ENCODE measurements at regions not wholly inside any gene's neighbourhood (a gene's known extent, or its start where the extent isn't known, plus 50 kb on each side); places are given as distances from the start of the nearest gene placed in this dataset.

DNA sequence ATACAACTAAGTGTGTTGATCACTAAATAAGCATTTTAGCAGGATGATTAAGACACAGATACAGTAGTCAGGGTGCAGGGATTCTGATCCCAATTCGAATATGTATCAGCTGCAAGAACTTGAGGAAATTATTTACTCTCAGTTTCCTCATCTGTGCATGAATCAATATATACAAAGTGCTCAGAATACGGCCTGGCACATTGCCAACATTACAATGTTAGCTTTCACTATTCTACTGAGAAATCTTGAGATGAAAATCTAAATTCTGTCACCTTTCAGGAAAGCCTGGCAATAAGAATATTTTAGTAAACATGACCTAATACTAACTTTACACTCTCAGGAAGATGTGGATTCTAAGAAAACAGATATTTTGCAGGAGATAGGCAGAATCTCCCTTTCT is 1001.6 kb upstream of the IGFBP7 start:
- in situ Hi-C loops (cut with HindIII; ENCODE audit: extremely low pct_ligation_motif_present, low pct_unique_long_range_greater_than_20kb) (no loop called here), intact Hi-C loops (cut with micrococcal nuclease; ENCODE audit: unreplicated experiment) (no loop called here)
- Histone ChIP-seq H4K20me1 (ENCODE audit: insufficient read depth, low read length) (no peaks in the 10 kb centered on the region), H3K27ac (ENCODE audit: extremely low read length, insufficient read depth, low read length) (no peak overlapping the region), H3K36me3 (replicated peaks in 1 of 2; ENCODE audit: control insufficient read depth in 1 of 2, insufficient read depth in 2 of 2, low read length in 2 of 2) (no peaks in the 10 kb centered on the region), H3K27me3 (ENCODE audit: control insufficient read depth in 1 of 2, insufficient read depth in 2 of 2, low read length in 2 of 2) (no peaks in the 10 kb centered on the region), H2AFZ (ENCODE audit: low read length) (no peak overlapping the region), H3K9me3 (ENCODE audit: low read length) (peaks cover 55% of the 10 kb centered on the region), H3K4me2 (ENCODE audit: low read depth, low read length) (no peak overlapping the region), H3K79me2 (ENCODE audit: insufficient read depth, low read length) (no peaks in the 10 kb centered on the region), H3K4me1 (ENCODE audit: insufficient read depth, low read length) (no peaks in the 10 kb centered on the region), H3K9ac (ENCODE audit: insufficient read depth, low read depth, low read length) (no peak overlapping the region), H3K4me3 (replicated peaks in 1 of 3; ENCODE audit: insufficient read depth in 1 of 3, low read depth in 2 of 3, low read length in 3 of 3) (no peak overlapping the region)
- ATAC-seq (no peak), DNase-seq (ENCODE audit: low spot score) (no peak), FAIRE-seq (no peak)
- TF ChIP-seq ZNF589 (CRISPR knock-in tag; conservative IDR thresholded peaks at IDR 0.05), result no peak
- no peak for TF ChIP-seq ZNF143 (CRISPR knock-in tag; IDR thresholded peaks at IDR 0.05)
- no peak for TF ChIP-seq NFE2L2 (IDR thresholded peaks at IDR 0.05; ENCODE audit: low read length)
- peak; percentile 76; the same call in 1 of the 2 replicates for TF ChIP-seq LCORL (IDR thresholded peaks at IDR 0.05)
- no peak for TF ChIP-seq LCORL (CRISPR knock-in tag; IDR thresholded peaks at IDR 0.05)
- TF ChIP-seq MAFG (CRISPR knock-in tag; IDR thresholded peaks at IDR 0.05), result no peak
- no peak for TF ChIP-seq MAF1 (CRISPR knock-in tag; IDR thresholded peaks at IDR 0.05; ENCODE audit: borderline replicate concordance)
- no TSS peak for BruUV-seq (replicated peaks)
- WGBS (ENCODE audit: low lambda C conversion rate), result 3% methylated on average over 2 of the region's 2 CpGs
- ChIA-PET POLR2A (no interaction called here), CTCF (ENCODE audit: low intra/inter-chr PET ratio, low total read pairs) (no interaction called here)

DNA sequence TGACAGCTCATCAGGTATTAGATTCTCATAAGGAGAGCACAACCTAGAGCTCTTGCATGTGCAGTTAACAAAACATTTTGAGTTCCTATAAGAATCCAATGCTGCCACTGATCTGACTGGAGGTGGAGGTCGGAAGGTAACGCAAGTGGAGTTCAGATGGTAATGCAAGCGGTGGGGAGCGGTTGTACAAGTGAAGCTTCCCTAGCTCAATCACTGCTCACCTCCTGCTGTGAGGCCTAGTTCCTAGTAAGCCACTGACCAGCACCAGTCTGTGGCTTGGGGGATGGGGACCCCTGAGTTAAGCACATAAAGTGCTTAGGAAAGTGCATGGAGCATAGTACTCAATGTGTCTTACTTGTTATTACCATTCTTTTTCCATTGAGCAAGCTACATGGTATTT is 983.2 kb upstream of the IGFBP7 start:
- WGBS (ENCODE audit: low lambda C conversion rate), result 39% methylated on average over 4 of the region's 4 CpGs
- Histone ChIP-seq H3K4me3 (replicated peaks in 1 of 3; ENCODE audit: insufficient read depth in 1 of 3, low read depth in 2 of 3, low read length in 3 of 3) (no peak overlapping the region), H3K27me3 (ENCODE audit: control insufficient read depth in 1 of 2, insufficient read depth in 2 of 2, low read length in 2 of 2) (no peaks in the 10 kb centered on the region), H3K4me1 (ENCODE audit: insufficient read depth, low read length) (no peaks in the 10 kb centered on the region), H3K36me3 (replicated peaks in 1 of 2; ENCODE audit: control insufficient read depth in 1 of 2, insufficient read depth in 2 of 2, low read length in 2 of 2) (no peaks in the 10 kb centered on the region), H3K9me3 (ENCODE audit: low read length) (peaks cover 25% of the 10 kb centered on the region), H3K79me2 (ENCODE audit: insufficient read depth, low read length) (no peaks in the 10 kb centered on the region), H3K27ac (ENCODE audit: extremely low read length, insufficient read depth, low read length) (no peak overlapping the region), H3K4me2 (ENCODE audit: low read depth, low read length) (no peak overlapping the region), H2AFZ (ENCODE audit: low read length) (no peak overlapping the region), H3K9ac (ENCODE audit: insufficient read depth, low read depth, low read length) (no peak overlapping the region), H4K20me1 (ENCODE audit: insufficient read depth, low read length) (no peaks in the 10 kb centered on the region)
- no TSS peak for BruUV-seq (replicated peaks)
- ChIA-PET POLR2A (no interaction called here), CTCF (ENCODE audit: low intra/inter-chr PET ratio, low total read pairs) (no interaction called here)
- in situ Hi-C loops (cut with HindIII; ENCODE audit: extremely low pct_ligation_motif_present, low pct_unique_long_range_greater_than_20kb), result no loop called here
- FAIRE-seq (no peak), ATAC-seq (no peak), DNase-seq (ENCODE audit: low spot score) (no peak)
- intact Hi-C loops (cut with micrococcal nuclease; ENCODE audit: unreplicated experiment), result no loop called here
- TF ChIP-seq, protein P1, sequence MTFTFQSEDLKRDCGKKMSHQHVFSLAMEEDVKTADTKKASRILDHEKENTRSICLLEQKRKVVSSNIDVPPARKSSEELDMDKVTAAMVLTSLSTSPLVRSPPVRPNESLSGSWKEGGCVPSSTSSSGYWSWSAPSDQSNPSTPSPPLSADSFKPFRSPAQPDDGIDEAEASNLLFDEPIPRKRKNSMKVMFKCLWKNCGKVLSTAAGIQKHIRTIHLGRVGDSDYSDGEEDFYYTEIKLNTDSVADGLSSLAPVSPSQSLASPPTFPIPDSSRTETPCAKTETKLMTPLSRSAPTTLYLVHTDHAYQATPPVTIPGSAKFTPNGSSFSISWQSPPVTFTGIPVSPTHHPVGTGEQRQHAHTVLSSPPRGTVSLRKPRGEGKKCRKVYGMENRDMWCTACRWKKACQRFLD (CRISPR knock-in tag; IDR thresholded peaks at IDR 0.05; ENCODE audit: borderline replicate concordance), result no peak
- TF ChIP-seq LCORL (IDR thresholded peaks at IDR 0.05), result no peak
- TF ChIP-seq LCORL (CRISPR knock-in tag; IDR thresholded peaks at IDR 0.05), result no peak
- no peak for TF ChIP-seq ZNF10 (CRISPR knock-in tag; IDR thresholded peaks at IDR 0.05; ENCODE audit: borderline replicate concordance, low read depth)
- TF ChIP-seq TBX2 (CRISPR knock-in tag; IDR thresholded peaks at IDR 0.05; ENCODE audit: borderline replicate concordance), result no peak

All from HepG2 (cell line).